ENCODE measurements at regions not wholly inside any gene's neighbourhood (a gene's known extent, or its start where the extent isn't known, plus 50 kb on each side); places are given as distances from the start of the nearest gene placed in this dataset.
"Not testable (repeated sequence)": the region's sequence is repeated elsewhere in the genome, so short reads cannot be mapped to it uniquely, and the experiment has no call there.

DNA sequence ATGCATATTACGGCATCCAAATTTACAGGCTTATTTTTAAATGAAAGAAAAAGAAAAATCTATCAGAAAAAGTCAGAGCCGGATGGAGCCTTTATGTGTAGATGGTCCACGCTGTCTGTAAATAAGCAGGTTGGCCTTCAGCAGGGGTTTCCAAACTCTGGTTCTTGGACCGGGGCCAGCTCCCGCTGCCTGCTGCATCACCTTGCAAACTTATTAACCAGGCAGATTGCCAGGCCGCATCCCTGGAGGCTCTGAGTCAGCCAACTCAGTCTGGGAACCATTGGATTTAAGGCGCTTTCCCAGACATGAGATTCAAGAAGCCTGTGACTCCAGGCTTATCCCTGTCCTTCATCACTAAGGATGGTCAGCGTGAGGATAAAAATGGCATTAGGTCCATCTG is 212.4 kb downstream of the OPA1 start:
- peak; percentile 57 for DNase-seq

DNA sequence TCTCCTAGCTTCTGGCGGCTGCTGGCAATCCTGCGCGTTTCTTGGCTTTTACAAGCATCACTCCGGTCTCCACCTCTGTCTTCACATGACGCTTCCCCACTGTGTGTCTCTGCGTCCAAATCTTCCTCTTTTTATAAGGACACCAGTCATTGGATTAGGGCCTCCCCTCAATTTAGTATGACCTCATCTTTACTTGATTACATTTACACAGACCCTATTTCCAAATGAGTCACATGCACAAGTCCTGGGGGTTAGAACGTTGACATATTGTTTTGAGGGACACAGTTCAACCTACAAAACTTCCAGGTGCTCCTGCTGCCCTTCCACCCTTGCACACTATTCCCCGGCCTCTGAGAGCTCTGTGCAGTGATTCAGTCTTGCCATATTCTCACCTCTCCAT is 215.3 kb downstream of the OPA1 start:
- no peak for DNase-seq

DNA sequence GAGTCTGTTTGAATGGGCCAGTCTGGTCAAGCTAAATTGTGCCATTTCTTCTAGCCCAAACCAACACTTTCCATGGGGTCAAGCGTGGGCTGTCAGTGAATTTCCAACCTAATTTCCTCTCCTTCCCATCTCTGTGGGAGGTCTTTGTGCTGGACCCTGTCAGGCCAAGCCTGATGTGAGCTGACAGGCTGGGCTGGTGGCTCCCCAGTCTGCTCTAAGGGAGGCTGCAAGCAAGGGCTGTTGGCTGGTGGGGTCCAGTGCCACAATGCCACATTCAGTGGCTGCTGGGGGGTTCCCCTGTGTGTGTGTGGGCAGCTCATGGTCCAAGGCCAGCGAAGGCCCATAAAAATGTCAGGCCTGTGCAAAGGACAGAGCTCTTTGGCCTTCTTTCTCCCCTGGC is 216.1 kb downstream of the OPA1 start:
- DNase-seq: no peak

DNA sequence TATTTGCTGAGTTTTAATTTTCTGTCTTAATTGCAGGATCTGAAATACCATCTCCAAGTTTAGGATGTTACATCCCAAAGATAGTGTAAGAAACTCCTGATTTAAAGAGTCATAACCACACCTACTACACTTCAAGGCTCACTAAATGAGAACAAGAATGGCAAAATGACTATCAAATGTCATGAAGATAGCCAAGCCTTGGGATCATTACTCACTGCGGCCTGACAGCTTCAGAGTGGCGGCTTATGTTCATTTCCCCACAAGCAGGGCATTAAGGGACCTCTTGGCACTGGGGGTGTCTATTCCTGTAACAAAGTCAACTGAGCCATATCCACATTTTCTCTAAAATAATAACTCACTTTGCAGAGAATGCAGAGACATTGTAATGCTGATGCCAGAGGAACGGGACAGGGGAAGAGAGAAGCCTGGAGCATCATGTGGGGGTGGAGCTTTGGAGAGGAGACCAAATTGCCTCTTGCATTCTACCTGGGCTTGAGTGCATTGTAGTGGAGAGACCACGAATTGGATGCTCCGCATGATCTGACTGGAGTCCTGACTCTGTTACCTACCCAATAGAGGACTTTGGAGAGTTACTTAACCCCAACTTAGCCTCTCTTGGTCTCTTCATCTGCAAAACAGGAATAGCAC is 219.2 kb downstream of the OPA1 start:
- DNase-seq: no peak

DNA sequence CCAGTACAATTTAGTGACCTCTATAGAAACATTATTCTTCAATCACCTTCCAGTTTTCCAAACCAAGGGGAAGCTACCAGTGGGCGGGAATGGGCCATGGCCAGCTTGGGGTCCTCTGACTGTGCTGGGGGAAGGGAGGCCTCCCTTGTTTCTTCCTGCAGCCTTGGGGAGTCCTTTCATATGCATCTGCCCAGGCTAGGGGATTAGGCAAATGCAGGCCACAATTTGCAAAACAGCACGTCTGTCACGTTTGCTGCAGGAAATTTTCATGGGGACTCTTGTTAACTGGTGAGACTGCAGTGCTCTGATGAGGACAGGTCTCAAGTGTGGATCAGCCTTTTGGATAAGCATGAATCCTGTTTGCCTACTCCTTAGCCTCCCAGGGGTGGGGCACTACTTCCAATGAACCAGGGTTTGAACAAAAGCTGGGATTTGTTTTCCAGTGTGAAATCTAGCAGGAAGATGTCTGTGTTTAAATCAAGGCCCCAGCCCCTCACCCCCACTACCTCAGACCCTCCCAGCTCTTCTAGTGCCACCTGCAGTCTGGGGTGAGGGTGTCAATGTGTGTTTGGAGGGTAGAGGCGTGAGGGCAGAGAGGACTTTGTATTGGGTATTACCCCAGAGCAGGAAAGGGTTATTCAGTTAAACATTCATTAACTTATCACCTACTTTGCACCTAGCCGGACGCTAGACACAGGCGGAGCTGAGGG is 219.9 kb downstream of the OPA1 start:
- no peak for DNase-seq

DNA sequence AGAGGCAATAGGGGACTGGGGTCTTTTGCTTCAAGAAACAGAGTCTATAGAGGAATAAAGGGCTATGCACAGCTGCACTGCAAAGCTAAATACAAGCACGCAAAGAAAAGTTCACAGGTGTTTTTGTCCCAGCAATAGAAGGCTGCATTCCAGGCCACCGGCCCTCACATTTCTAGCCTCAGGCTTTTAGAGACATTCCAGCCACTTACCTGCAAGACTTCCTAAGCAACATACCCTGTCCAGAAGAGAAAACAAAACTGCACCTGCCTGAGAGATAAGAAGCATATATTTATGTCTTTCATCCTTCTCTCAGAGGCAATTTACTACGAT is 220.5 kb downstream of the OPA1 start:
- DNase-seq: no peak

DNA sequence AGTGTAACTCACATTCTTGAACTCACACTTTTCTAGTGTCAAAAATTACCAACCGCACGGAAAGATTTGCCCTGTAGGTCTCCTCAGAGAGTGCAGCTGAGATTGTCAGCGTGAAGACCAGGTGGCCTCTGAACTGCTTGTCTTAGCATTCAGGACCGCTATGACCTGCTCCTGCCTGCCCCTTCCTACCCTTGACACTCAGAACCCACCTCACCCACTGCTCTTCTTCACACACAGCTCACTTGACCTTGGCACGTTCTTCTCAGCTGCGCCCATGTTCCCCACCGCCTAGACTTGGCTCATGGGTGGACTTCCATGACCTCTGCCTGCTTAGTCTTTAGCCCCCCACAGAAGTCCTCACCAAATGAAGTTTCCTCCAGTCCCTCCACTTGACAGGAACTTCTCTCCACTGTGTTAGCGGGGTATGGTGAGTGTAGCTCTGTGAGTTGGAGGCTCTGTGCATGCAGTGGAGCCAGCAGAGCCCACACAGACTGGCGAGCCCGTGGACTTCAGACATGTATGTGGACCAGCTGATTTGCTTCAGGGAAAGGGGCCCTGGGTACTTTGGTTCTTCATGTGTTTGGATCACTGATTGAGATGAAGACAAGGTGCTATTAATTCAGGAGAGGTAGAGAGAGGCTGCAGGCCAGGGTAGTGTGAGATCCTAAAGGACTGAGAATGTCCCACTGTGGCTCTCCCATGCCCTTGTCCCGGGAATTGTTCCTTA is 221.3 kb downstream of the OPA1 start:
- no peak for DNase-seq

DNA sequence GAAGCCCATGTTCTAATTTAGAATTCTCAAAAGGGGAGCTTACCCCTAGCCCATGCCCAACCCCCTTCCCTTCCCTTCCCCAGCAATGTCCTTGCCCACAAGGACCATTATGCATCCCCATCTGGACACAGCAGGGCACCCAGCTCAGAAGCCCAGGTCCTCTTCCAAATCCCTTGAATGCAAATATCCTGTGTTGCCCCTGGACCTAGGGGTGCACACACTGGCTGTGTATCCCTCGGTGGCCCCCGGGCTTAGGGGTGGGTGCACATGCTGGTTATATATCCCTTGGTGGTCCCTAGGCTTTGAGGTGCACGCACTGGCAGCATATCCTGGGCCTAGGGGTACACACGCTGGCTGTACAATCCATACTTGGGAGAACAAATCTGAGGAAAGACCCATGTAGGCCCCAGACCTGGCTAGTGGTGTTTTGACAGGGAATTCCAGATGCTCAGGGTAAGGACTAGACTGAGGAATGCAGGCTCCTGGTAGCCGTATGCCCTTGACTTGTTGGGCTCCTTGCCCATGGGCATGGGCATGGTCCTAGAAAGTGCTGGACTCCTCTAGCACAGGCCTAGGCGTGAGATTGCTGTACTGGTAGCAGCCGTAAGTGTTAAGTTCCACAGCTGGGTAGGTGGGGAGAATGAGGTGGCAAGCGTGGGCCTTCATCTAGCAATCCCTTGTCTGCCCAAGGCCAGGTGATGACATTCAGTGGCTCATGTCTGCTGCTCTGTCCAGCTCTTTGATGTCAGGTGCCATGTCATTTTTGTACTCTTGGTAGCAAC is 222.4 kb downstream of the OPA1 start:
- no peak for DNase-seq

DNA sequence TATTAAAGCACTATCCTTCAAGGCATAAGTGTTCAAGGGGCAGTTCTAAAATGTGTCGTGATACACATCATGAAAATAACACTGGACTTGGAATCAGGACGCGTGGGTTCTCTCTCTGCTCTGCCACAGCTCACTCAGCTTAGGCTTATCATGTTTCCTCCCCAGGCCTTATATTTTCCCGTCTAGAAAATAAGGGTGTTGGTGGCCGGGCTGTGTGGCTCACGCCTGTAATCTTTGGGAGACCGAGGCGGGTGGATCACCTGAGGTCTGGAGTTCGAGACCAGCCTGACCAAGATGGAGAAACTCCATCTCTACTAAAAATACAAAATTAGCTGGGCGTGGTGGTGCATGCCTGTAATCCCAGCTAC is 223.0 kb downstream of the OPA1 start:
- DNase-seq: no peak

DNA sequence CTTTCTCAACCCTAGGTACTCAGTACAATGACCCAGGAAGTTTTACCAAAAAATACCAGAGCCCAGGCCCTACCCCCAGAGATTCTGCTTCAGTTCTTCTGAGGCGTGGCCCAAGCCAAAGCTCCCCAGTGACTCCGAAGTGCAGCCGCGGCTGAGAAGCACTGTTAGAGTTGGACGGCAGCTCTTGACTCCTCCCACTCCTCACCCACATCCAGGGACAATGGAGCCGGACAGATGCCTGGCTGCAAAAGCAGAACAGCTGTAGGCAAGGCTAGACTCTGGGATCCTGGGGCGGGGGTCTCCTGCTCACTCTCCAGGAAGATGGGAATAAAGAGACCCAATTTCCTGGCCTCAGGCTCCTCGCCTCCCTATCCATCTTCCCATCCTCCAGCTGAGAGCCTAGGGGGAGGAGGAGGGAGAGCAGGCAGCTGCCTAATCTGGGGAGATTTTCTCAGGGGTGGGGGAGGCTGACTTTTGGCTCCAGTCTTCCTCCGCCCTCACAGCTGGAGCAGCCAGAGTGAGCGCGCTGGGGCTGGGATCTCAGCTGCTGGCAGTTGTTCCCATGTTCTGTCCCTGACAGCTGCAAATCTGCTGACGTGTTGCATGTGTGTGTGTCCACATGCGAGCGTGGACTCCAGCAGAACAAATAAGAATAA is 223.8 kb downstream of the OPA1 start:
- peak; percentile 50 for DNase-seq

DNA sequence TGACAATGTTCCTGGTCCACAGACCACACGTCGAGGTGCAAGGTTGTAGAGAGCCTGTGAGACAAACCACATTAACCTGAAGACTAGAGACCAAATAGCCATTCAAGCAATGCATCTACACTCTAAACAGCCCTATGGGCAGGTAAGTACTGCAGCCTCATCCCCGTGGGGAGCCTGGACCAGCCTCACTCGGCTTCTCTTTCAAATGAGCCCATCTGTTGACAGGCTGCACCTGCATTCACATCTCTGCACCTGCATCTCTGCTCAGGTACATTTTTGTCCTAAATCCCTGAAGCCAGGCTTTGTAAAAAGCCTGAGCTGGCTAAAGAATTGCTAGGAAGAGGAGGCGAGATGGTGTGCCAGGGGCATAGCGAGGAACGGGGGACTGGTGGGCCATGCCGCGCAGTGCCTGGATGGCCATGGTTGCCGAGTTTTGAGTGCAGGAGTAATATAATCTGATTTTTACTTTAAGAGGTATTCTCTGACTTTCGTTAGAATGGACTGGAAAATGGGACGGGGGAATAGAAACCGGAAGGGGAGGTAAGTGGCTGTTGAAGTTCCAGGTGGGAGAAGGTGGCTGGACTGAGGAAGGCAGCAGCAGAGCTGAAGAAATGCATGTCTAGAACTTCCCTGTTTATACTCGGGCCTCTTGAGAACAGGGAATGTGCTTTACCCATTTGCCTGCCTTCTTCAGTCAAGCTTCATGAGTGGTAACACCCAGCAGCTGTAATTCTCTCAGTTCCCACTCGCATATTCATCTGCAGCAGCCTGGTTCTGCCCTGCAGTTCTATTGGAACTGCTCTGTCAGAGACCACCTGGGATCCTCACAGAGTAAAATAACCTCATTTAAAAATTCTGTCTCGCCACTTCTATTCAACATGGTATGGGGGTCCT is 226.4 kb downstream of the OPA1 start:
- no peak for DNase-seq

DNA sequence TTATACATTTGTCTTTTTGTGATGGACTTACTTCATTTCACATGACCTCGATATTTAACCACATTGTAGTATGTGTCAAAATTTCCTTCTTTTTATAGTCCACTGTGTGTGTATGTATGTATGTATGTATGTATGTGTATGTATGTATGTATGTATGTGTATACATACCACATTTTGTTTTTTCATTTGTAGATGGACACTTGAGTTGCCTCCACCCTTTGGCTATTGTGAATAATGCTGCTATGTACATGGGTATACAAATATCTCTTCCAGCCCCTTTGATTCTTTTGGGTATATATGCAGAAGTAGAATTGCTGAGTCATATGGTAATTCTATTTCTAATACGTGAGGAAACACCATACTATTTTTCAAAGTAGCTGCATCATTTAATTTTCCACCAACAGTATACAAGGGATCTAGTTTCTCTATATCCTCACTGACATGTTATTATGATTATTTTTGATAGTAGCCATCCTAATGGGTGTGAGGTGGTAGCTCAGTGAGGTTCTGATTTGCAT is 228.2 kb downstream of the OPA1 start:
- no peak for DNase-seq

DNA sequence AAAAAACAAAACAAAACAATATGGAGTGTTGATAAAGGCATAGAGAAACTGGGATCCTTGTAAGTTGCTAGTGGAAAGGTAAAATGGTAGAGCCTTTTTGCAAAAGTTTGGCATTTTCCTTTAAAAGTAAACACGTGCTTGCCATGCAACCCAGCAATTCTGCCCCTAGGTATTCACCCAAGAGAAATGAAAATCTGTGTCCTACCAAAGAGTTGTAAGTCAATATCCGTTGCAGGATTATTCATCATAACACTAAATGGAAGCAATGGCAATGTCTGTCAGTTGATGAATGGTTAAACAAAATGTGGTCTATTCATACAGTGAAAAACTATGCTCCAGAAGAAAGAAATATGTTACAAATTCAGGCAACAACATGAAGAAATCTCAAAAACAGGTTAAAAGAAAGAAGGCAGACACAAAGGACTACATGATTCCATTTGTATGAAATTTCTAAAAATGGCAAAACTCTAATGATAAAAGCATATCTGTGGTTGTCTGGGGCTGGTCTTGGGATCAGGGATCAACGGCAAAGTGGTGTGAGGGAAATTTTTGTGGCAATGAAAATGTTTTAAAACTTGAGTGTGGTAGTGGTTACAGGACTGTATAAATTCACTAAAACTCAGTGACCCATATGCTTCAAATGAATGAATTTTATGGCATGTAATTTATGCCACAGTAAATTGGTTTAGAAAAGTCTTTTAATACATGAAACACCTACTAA is 229.6 kb downstream of the OPA1 start:
- no peak for DNase-seq

DNA sequence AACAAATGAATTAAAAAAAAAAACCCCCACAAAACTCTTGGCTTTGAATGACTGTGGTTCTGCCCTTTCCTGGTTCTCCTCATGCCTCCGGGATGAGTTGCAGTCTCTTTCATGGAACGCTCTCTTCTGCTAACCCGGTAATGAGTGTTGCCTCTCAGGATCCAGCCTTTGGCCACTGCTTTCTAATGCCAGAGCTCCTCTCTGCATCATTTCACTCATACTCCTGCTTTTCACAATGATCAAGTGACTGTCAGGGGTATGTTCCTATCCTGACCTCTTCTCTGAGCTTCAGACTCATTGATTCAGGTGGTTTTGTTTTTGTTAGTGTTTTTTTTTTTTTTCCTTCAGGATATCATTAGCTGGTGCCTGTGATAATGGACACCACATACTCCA is 230.2 kb downstream of the OPA1 start:
- DNase-seq: not testable (repeated sequence)

DNA sequence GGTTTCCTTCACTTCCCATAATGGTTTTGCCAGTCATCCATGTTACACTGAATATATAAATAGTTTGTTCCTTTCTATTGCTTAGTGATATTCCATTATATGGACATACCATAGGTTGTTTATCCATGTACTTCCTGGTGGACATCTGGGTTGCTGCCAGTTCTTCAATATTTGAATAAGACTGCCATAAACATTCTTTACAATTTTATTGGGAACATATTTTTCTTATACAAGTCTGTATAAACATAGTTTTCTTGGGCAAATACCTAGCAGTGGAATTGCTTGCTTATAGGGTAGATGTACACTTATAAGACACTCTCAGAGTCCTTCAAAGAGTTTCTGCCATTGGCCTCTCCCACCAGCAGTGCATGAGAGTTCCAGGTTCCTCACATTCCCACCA is 231.4 kb downstream of the OPA1 start:
- DNase-seq: no peak

DNA sequence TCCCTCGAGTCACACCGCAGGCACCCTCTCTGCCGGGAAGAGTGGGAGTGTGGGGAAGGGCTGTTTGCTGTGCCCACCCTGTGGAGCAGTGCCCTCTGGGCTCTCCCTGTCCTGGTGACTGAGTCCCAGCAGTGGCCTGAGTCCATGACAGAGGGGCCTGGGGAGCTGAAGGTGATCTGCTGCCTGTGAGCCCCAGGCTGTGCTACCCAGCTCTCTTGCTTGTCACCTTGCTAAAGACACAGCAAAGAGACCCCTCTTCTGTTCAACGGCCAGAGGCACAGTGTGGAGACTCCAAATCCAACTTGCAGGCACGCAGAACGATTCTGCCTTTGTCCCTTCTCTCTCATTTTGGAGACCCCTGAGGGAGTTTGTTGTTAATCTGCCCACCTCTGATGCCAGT is 232.6 kb downstream of the OPA1 start:
- DNase-seq: no peak

DNA sequence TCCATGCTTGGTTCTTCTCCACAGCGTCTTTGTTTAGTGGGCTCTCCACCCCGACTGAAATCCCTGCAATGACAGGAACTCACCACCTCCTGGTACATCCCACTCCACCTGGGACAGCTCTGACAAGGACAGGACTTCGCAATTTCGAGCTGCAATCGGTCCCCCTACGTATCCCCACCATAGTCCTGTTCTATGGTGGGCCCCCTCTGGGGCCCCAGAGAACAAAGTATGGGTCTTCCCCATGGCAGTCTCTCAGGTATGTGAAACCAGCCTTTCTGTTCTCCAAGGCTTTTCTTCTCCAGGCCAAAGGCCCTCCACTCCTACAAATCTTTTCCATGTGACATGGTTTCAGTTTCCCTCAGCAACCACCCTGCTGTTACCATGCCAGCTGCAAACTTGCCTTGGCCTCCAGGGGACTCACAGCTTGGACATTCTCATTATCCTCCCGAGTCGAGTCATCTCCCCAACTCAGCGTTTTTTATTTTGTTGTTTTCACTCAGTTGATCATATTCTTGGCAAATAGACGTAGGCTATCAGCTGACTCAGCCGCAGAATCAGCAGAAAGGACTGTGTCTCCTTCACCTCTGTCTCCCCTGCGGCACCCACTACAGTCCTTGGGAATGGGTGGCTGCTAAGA is 233.3 kb downstream of the OPA1 start:
- DNase-seq: no peak

DNA sequence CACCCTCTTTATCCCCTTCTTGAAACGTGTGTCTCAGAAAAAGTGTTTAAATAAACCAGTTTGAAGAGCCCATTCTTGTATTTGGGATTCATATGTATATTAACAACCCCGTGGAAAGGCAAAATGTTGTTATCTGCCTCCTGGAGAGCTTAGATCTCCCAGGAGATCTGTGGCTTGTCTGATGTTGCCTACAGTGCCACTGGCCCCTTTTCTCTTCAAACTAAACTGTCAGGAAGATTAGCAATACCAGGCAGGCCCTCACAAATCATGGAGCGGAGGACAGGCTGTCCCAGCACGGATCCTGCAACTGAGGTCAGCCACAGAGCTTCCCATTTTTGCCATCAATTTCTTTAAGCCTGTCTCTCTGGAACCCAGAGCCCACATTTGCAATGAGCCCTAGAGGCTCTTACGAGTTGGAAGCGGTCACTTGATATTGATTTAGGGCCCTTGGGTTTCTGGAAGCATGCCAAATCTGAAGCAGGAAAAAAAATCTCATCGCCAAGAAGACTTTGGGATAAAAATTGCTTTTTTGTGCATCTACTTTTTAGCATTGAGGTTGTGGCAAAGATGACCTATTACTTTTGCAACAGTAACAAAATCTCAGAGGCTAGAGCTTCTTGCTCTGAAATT is 234.1 kb downstream of the OPA1 start:
- DNase-seq: no peak

DNA sequence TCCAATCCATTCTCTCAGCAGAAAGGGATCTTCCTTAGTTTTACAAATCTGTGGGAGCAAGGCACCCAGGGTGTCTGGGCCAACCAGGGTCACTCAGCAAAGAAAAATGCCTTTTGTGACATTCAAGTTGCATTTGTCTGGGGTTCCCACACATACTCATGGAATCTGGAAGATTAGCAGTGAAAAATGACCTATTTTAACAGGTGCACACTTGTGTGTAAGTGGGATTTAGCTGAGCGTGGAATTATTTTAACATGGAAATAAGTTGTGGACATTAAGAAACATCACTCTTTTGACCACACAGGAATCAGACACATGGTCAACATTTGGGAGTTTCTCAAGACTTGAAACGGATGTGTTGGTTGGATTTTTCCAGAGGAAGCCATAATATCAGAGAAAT is 234.9 kb downstream of the OPA1 start:
- DNase-seq: no peak

DNA sequence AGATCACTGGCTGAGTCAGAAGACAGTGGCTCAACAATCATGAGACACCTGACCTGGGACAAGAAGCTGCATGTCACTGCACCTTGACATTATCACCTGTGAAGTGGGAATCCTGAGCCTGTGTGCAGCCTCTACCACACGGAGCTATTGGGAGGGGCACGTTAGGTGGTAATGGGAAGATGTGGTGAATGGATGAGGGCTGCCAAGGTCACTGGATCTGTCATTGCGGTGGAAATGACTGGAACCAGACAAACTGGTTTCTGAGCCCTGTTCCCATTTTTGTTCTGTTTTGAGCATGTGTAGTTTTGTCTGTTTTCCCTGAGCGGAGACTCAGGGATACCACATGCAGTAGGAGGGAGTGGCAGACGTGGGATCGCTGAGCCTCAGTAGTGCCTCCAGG is 235.5 kb downstream of the OPA1 start:
- no peak for DNase-seq
